HG03095 (cell line): ENCODE measurements at regions not wholly inside any gene's neighbourhood (a gene's known extent, or its start where the extent isn't known, plus 50 kb on each side); places are given as distances from the start of the nearest gene placed in this dataset.

Experiments
- ATAC-seq: cut with Tn5 transposase; IDR thresholded peaks from one replicate; pipeline ENCODE4 v1.9.1; 2021; ENCODE audit warnings: moderate library complexity; ENCODE audit not compliant: unreplicated experiment

GRCh38 chr12:111029732-111030131, 109.4 kb upstream of the MYL2 start:
- no peak for ATAC-seq

- no peak for ATAC-seq
Measured at GRCh38 chr12:111029305-111029704, 108.9 kb upstream of the MYL2 start.

- no peak for ATAC-seq
Measured at GRCh38 chr12:111028830-111029229, 108.5 kb upstream of the MYL2 start.

GRCh38 chr12:111027431-111027830, 107.1 kb upstream of the MYL2 start:
- no peak for ATAC-seq

- ATAC-seq, result no peak
Measured at GRCh38 chr12:111025792-111026430, 105.5 kb upstream of the MYL2 start.

- ATAC-seq, result no peak
Measured at GRCh38 chr12:111025301-111025700, 104.9 kb upstream of the MYL2 start.

GRCh38 chr12:111024205-111024801, 103.9 kb upstream of the MYL2 start:
- ATAC-seq, result no peak

- ATAC-seq, result no peak
Measured at GRCh38 chr12:111022386-111022785, 102.0 kb upstream of the MYL2 start.

- no peak for ATAC-seq
Measured at GRCh38 chr12:111014547-111014946, 94.2 kb upstream of the MYL2 start.

- ATAC-seq, result no peak
Measured at GRCh38 chr12:111012918-111013317, 92.5 kb upstream of the MYL2 start.

- ATAC-seq, result no peak
Measured at GRCh38 chr12:111011999-111012600, 91.7 kb upstream of the MYL2 start.

- no peak for ATAC-seq
Measured at GRCh38 chr12:111010916-111011657, 90.7 kb upstream of the MYL2 start.

- ATAC-seq, result no peak
Measured at GRCh38 chr12:111010061-111010460, 89.7 kb upstream of the MYL2 start.

GRCh38 chr12:111006621-111007020, 86.2 kb upstream of the MYL2 start:
- ATAC-seq, result no peak

GRCh38 chr12:110998971-110999370, 78.6 kb upstream of the MYL2 start:
- ATAC-seq, result no peak

GRCh38 chr12:110998165-110998564, 77.8 kb upstream of the MYL2 start:
- no peak for ATAC-seq

- no peak for ATAC-seq
Measured at GRCh38 chr12:110996415-110996814, 76.0 kb upstream of the MYL2 start.

- no peak for ATAC-seq
Measured at GRCh38 chr12:110995615-110996014, 75.2 kb upstream of the MYL2 start.

- no peak for ATAC-seq
Measured at GRCh38 chr12:110995016-110995415, 74.6 kb upstream of the MYL2 start.

GRCh38 chr12:110993434-110993833, 73.1 kb upstream of the MYL2 start:
- ATAC-seq, result no peak

GRCh38 chr12:110992909-110993308, 72.5 kb upstream of the MYL2 start:
- ATAC-seq, result no peak

- ATAC-seq, result no peak
Measured at GRCh38 chr12:110983811-110984210, 63.4 kb upstream of the MYL2 start.
